CD4-positive, alpha-beta T cell treated with Interleukin-17A for 4 hours (primary cell): ENCODE measurements at regions not wholly inside any gene's neighbourhood (a gene's known extent, or its start where the extent isn't known, plus 50 kb on each side); places are given as distances from the start of the nearest gene placed in this dataset.

Experiments used
- DNase-seq: peaks from one replicate; pipeline ENCODE4 v3.0.0-alpha.2; 2020; ENCODE audit warnings: mixed read lengths

- DNase-seq, result no peak
Measured at GRCh38 chr10:90352288-90352687, 505.6 kb downstream of the HTR7 start.

DNA sequence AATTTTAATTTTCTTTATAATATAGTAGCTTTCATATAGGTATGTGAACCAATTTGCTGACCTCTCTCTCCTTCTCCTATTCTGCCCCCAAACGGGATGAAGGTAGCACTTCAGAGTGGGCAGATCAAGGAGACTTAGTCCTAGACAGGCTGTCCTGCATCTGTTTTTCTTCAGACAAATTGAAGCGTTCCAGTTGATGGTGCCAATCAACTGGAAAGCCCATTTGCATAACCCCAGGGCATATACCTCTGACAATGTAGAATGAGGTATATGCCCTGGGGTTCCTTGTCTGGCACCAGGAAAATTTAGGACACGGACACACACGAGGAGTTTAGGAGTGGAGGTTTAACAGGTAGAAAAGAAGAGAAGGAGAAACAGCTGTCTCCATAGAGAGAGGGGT is 502.9 kb downstream of the HTR7 start:
- DNase-seq, result no peak

DNA sequence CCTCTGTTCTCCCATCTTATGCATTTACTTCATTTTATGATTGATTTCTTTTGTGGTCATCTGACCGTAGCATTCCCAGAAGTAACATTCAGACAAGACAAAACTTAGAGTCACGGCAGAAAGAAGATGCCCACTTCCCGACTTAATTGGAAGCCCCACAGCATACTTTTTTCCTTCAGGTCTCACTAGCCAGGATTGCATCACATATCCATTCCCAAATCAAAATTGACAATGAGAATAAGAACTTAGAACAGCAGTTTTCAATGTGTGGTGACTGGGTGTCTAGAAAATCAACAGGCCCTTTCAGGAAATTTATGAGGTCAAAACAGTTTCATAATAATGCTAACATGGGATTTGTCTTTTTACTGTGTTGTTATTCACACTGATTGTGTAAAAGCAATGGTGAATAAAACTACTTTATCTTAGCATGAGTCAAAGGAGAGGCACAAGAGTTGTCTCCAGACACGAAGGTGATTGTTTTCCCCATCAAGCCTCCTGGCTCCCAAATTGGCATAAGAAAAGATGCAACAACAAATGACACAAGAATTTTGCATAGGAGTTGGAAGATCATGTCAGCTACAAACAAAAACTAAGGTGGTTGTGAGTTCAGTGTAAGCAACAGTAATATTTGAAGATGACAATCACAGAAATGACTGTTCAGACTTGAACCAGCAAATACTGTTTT is 493.9 kb downstream of the HTR7 start:
- DNase-seq, result no peak

GRCh38 chr10:90372451-90372850 is 485.4 kb downstream of the HTR7 start:
- no peak for DNase-seq

- DNase-seq, result no peak
Measured at GRCh38 chr10:90373911-90374310, 483.9 kb downstream of the HTR7 start.

- no peak for DNase-seq
Measured at GRCh38 chr10:90378524-90379076, 479.2 kb downstream of the HTR7 start.

DNA sequence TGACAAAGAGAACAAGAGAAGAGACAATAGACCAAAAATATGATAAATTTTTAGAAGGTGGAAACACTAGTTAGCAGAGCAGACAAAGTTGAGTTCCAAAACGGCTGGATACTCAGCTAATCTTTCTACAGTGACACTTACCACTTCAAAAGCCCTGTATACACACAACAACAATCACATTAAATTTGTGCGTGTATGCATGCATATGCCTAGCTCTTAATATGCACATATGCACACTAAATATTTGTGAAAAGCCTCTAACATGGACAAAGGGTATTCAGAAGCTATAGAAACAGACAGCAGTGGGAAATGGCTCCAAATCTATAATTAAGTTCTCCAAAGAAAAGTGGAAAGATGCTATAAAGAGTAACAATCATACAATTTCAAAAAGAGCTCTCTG is 476.4 kb downstream of the HTR7 start:
- DNase-seq, result no peak

DNA sequence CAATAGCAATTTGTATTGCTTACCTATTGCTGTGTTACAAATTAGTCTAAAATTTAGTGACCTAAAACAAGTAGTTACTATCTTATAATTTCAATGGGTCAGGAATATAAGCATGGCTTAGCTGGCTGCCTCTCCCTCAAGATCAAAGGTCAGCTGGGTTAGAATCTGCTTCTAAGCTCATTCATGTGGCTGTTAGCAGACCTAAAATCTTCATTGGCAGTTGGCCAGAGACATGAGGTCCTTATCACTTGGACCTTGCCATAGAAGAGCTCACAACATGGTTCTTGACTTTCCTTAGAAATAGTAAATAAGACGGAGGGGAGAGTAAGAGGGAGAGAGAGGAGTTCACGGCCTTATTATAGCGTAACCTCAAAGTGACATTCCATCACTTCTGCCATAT is 468.0 kb downstream of the HTR7 start:
- no peak for DNase-seq

- DNase-seq, result no peak
Measured at GRCh38 chr10:90394311-90394710, 463.5 kb downstream of the HTR7 start.

DNA sequence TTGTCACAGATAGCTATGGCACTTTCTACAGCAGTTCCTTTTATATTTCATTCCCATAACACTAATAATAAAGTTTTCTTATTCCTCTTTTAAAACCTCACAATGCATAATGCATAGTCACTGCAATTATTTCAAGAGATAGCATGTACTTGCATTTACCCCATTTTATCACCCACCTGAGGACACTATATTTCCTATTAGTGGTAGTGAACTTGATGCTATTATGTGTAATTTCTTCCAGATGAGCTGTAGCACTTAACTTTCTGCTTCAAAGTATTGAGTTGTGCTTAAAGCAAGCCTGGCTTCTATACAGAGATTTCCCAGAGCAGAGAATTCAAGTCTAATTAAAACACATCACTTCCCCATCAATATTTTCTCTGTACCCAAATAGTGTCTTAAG is 461.1 kb downstream of the HTR7 start:
- no peak for DNase-seq

DNA sequence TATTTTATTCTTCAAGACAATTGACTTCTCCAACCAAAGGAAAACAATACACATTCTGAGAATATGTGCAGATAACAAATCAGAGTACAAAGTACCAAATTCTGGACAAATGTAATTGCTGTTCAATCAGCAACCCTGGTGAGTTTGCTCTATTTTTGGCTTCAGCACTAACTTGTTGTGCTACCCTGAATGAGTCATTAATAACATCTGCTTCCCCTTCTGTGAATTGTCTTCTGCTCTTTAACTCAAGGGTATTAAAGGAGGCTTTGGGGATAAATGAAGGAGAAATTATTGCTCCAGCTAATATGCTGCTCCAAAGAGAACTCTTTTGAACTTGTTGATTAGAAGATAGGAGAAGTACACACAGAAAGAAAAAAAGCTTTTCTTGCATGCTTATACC is 459.3 kb downstream of the HTR7 start:
- no peak for DNase-seq

DNA sequence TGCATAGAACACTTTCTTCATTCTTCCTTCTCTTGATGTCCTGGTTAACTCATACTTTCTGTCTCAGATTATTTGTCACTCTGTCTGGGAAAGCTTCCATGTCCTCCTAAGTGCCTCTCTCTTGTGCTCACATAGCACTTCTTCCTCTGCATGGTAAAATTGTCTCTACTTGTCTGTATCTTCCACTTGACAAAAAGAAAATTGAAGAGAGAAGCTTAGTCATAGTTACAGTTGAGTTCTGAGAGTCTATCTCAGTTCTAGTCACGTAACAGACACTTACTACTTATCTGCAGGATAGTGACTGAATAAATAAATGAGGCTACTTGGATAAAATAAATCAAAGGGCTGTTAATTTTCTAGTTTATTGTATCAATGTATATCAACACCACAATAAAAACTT is 458.1 kb downstream of the HTR7 start:
- no peak for DNase-seq

DNA sequence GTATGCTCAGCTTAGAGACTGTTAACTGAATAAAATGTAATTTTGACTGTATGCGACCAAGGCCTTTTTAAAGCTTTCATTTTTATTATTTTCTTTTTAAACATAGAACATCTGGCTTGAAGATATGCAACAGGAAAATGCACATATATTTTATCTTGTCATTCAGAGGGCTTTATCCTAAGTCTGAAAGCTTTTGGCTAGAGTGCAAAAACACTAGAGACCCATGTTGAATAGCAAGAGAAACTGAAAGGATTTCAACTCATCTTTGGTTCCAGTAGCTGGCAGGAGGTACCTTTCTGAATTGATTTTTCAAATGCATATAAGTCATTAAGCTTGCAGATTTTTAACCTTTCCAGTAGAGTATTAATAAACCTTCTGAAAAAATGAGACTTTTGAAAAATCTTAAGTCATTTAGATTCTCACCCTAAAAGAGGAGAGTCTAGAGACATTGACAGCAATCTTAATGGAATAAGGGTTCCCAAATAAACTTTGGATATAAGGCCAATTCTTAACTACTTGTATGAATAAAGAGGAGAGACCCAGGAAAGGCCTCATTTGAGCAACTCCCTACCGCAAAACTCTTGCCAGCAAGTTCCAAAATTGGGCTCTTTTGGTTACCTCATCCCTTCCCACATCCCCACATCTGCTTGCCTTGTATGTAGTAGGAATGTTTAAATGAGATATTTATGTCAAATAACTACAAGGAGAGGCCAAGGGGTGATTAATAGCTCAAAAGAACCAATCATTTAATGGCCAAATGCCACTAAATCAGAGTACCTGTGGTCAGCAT is 454.4 kb downstream of the HTR7 start:
- DNase-seq, result no peak

DNA sequence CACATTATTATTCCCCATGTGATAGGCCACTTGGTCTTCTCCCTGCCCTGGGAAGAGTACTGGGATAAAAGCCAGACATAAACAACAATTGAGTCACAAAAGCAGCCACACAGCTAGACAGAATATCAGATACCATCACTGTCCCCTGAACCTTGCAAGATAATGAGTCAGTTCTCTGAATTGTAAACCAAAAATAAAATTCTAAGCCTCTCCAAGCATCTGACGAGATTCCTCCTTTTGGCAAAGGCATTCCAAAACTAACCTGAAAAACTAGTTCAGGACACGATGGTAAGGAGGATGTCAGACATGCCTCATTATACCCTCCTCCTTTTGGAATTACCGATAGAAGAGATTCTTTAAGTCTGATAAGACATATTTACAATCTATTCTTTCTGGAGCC is 450.7 kb downstream of the HTR7 start:
- DNase-seq, result no peak

- no peak for DNase-seq
Measured at GRCh38 chr10:90407851-90408250, 450.0 kb downstream of the HTR7 start.

DNA sequence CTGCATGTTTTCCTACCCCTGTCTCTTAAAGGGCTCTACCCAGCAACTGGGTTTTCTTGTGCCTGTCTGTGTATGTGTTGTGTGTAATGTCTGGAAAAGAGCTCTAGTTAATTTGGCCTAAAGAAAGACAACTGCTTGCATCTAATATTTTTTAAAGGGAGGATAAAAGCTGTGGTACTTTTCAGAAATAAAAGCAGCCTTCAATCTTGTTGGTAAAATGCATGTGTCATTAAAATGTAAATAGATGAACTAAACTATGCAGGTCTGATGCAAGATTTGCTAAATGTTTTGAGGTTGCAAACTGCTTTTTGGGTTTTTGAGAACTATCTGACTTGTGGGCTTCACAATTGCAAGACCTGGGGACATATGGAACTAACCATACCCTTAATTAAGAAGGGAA is 445.3 kb downstream of the HTR7 start:
- no peak for DNase-seq

DNA sequence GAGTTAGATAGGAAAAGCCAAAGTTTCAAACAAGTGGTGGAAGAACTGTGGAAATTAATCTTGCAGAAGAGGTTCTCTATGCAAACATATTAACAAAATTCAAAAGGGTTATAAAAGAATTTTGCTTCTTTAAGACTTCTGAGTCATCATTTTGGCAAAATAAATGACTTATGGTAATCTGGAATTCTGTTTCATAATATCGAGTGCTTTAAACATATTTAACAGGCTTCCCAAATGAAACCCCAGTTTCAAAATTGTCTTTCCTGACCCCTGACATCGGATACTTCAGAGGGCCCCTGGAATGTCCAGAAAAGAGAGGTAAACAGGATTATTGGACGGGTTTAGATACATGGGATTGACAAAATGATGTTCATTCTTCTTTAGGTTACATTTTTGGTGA is 444.6 kb downstream of the HTR7 start:
- no peak for DNase-seq

- DNase-seq, result no peak
Measured at GRCh38 chr10:90414926-90415325, 442.9 kb downstream of the HTR7 start.

DNA sequence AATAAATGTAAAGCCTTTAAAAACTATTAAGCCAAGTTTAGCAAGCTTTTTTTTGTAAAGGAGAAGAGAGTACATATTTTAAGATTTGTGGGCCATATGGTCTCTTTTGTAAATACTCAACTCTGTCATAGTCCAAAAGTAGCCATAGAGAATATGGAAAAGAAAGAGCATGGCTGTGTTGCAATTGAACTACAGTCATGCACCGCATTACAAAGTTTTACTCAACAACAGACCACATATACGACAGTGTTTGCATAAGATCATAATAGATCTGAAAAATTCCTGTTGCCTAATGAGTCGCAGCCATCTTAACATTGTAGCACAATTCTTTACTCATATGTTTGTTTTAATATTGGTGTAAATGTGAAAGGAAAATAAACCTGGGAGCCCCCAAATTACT is 440.8 kb downstream of the HTR7 start:
- no peak for DNase-seq

DNA sequence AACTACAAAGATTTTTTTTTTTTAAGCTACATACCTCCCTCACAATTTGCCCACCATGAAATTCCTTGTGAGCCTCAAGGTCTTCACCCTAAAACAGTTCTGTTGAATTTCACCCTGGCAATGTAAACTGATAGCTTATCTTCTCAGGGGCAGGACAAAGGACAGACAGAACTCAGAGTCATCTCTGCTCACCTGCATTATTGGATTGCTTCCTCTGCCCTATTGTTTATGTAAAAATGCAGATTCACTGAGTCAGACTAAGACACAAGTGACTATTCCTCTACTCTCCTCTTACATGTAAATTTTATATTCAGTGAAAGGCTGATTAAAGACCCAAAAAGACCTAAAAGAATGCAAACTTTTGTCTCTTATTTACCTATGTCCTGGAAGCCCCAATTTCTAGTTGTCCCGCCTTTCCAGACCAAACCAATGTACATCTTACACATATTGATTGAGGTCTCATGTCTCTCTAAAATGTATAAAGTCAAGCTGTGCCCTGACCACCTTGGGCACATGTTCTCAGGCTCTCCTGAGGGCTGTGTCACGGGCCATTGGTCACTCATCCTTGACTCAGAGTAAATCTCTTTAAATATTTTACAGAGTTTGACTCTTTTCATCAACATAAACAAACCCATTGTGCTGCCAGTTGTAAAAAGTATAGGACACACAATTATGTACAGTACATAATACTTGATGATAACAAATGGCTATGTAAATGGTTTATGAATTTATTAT is 440.2 kb downstream of the HTR7 start:
- DNase-seq, result no peak

- no peak for DNase-seq
Measured at GRCh38 chr10:90418869-90419652, 438.8 kb downstream of the HTR7 start.

DNA sequence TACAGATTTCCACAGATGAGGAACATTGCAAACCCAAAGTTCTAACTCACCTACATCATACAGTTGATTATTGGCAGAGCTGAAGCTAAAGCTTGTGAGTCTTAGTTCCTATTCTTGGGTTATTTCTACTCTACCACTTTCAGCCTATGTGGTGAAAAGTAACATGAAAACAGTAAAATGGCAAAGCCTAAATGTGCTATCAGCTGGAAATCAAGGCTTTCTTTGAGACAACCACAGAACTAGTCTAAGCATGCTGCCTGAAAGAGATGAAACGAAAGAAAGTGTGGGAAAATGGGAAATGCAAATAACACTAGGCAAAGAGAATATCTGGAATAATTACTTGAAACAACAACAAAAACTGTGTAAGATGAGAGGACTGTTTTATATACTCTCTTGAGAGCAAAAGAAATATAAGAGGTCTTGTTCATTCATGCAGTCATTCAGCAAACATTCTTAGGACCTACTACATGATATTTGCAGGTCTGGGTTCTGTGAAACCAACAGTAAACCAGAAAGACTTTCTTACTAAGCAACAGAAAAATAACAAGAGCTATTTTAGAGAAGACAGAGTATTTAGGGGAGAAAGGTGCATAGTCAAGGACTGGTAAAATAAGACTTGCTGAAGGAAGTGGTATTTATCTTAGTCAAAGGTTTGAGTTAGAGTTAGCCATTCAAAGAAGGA is 437.1 kb downstream of the HTR7 start:
- no peak for DNase-seq
